ENCODE measurements at regions not wholly inside any gene's neighbourhood (a gene's known extent, or its start where the extent isn't known, plus 50 kb on each side); places are given as distances from the start of the nearest gene placed in this dataset.
"Not testable (repeated sequence)": the region's sequence is repeated elsewhere in the genome, so short reads cannot be mapped to it uniquely, and the experiment has no call there.

- no peak overlapping the region for H3K4me2 ChIP-seq (ENCODE audit: unreplicated experiment)
These were observed 144.0 kb upstream of the ADGRL4 start for GRCh38 chr1:79150576-79150975.

GRCh38 chr1:79138227-79138626 lies 131.7 kb upstream of the ADGRL4 start:
- H3K4me2 ChIP-seq (ENCODE audit: unreplicated experiment); H2AFZ ChIP-seq; H3K4me3 ChIP-seq; H3K27ac ChIP-seq; DNase-seq; H3K79me2 ChIP-seq (ENCODE audit: insufficient read depth); in situ Hi-C loops (cut with MboI); H3K9me3 ChIP-seq (ENCODE audit: low read depth); H3F3A ChIP-seq (ENCODE audit: insufficient read depth); H4K20me1 ChIP-seq (ENCODE audit: insufficient read depth); H3K27me3 ChIP-seq (replicated peaks; ENCODE audit: insufficient read depth); H3K9ac ChIP-seq; H3K9me2 ChIP-seq (ENCODE audit: insufficient read depth); H3K36me3 ChIP-seq (ENCODE audit: low read depth); H3K4me1 ChIP-seq (ENCODE audit: insufficient read depth): not testable (repeated sequence)
- WGBS, 2 experiments (ENCODE audit: low coverage in 1 of 2, low lambda C conversion rate in 2 of 2, missing lambda C conversion rate in 2 of 2), result 31 to 39% methylated on average over 4 of the region's 4 CpGs

More at GRCh38 chr1:79150576-79150975, 144.0 kb upstream of the ADGRL4 start:
- H3K4me1 ChIP-seq (ENCODE audit: insufficient read depth), result no peaks in the 10 kb centered on the region
- H3K9me2 ChIP-seq (ENCODE audit: insufficient read depth), result no peaks in the 10 kb centered on the region; the same call in 1 of the 2 replicates
- no peaks in the 10 kb centered on the region for H3K36me3 ChIP-seq (ENCODE audit: low read depth)
- no peaks in the 10 kb centered on the region for H3K27me3 ChIP-seq (replicated peaks; ENCODE audit: insufficient read depth)
- DNase-seq, result no peak
- no peaks in the 10 kb centered on the region for H4K20me1 ChIP-seq (ENCODE audit: insufficient read depth)
- no peak overlapping the region for H3K4me3 ChIP-seq
- no peaks in the 10 kb centered on the region for H3F3A ChIP-seq (ENCODE audit: insufficient read depth)
- no peaks in the 10 kb centered on the region for H3K9me3 ChIP-seq (ENCODE audit: low read depth)
- 23 to 28% methylated on average over 1 of the region's 1 CpG for WGBS, 2 experiments (ENCODE audit: low coverage in 1 of 2, low lambda C conversion rate in 2 of 2, missing lambda C conversion rate in 2 of 2)
- H3K27ac ChIP-seq, result no peak overlapping the region
- in situ Hi-C loops (cut with MboI), result no loop called here
- H3K79me2 ChIP-seq (ENCODE audit: insufficient read depth), result no peaks in the 10 kb centered on the region
- no peak overlapping the region for H3K9ac ChIP-seq
- H2AFZ ChIP-seq, result peak overlapping the region; percentile 6; the same call in 1 of the 2 replicates
- TF ChIP-seq EZH2 (IDR thresholded peaks at IDR 0.05; ENCODE audit: insufficient read depth, poor library complexity, severe bottlenecking), result no peak

- Histone ChIP-seq H3K4me3 (no peak overlapping the region), H2AFZ (no peak overlapping the region), H3K27ac (no peak overlapping the region), H4K20me1 (ENCODE audit: insufficient read depth) (no peaks in the 10 kb centered on the region), H3K9ac (no peak overlapping the region), H3K27me3 (replicated peaks; ENCODE audit: insufficient read depth) (no peaks in the 10 kb centered on the region), H3K9me2 (ENCODE audit: insufficient read depth) (no peaks in the 10 kb centered on the region), H3K79me2 (ENCODE audit: insufficient read depth) (no peaks in the 10 kb centered on the region), H3K36me3 (ENCODE audit: low read depth) (no peaks in the 10 kb centered on the region), H3K9me3 (ENCODE audit: low read depth) (no peaks in the 10 kb centered on the region), H3K4me2 (ENCODE audit: unreplicated experiment) (no peak overlapping the region), H3K4me1 (ENCODE audit: insufficient read depth) (peaks cover 4% of the 10 kb centered on the region; the same call in 1 of the 2 replicates), H3F3A (ENCODE audit: insufficient read depth) (0 out of 2 replicates have a peak, but pooled peaks cover 5% of the 10 kb centered on the region)
- 46 to 58% methylated on average over 8 of the region's 8 CpGs for WGBS, 2 experiments (ENCODE audit: low coverage in 1 of 2, low lambda C conversion rate in 2 of 2, missing lambda C conversion rate in 2 of 2)
- no peak for TF ChIP-seq EZH2 (IDR thresholded peaks at IDR 0.05; ENCODE audit: insufficient read depth, poor library complexity, severe bottlenecking)
- no peak for TF ChIP-seq EZH2phosphoT487 (IDR thresholded peaks at IDR 0.05; ENCODE audit: insufficient read depth, low read depth)
- in situ Hi-C loops (cut with MboI), result no loop called here
- DNase-seq, result peak; percentile 5
These were observed 127.3 kb upstream of the ADGRL4 start for GRCh38 chr1:79133774-79134364.

- Histone ChIP-seq H3K4me3 (no peak overlapping the region), H2AFZ (peak overlapping the region; percentile 18; the same call in 1 of the 2 replicates), H3K79me2 (ENCODE audit: insufficient read depth) (no peaks in the 10 kb centered on the region), H3K27me3 (replicated peaks; ENCODE audit: insufficient read depth) (no peaks in the 10 kb centered on the region), H3K36me3 (ENCODE audit: low read depth) (no peaks in the 10 kb centered on the region), H3K9me2 (ENCODE audit: insufficient read depth) (no peaks in the 10 kb centered on the region), H3K27ac (no peak overlapping the region), H3K9me3 (ENCODE audit: low read depth) (no peaks in the 10 kb centered on the region), H3K4me2 (ENCODE audit: unreplicated experiment) (no peak overlapping the region), H4K20me1 (ENCODE audit: insufficient read depth) (no peaks in the 10 kb centered on the region), H3F3A (ENCODE audit: insufficient read depth) (0 out of 2 replicates have a peak, but pooled peaks cover 5% of the 10 kb centered on the region), H3K9ac (no peak overlapping the region), H3K4me1 (ENCODE audit: insufficient read depth) (peaks cover 11% of the 10 kb centered on the region; the same call in 1 of the 2 replicates)
- TF ChIP-seq EZH2 (IDR thresholded peaks at IDR 0.05; ENCODE audit: insufficient read depth, poor library complexity, severe bottlenecking) (no peak), EZH2phosphoT487 (IDR thresholded peaks at IDR 0.05; ENCODE audit: insufficient read depth, low read depth) (no peak)
- DNase-seq, result no peak
- in situ Hi-C loops (cut with MboI), result no loop called here
- 15 to 25% methylated on average over 3 of the region's 3 CpGs for WGBS, 2 experiments (ENCODE audit: low coverage in 1 of 2, low lambda C conversion rate in 2 of 2, missing lambda C conversion rate in 2 of 2)
These were observed 125.1 kb upstream of the ADGRL4 start for GRCh38 chr1:79131626-79132025.

GRCh38 chr1:79129914-79130313 lies 123.4 kb upstream of the ADGRL4 start:
- no peaks in the 10 kb centered on the region for H3K36me3 ChIP-seq (ENCODE audit: low read depth)
- H3K27me3 ChIP-seq (replicated peaks; ENCODE audit: insufficient read depth), result no peaks in the 10 kb centered on the region
- H2AFZ ChIP-seq, result no peak overlapping the region
- H3K9me2 ChIP-seq (ENCODE audit: insufficient read depth), result no peaks in the 10 kb centered on the region
- in situ Hi-C loops (cut with MboI), result no loop called here
- H3K27ac ChIP-seq, result no peak overlapping the region
- H3K4me1 ChIP-seq (ENCODE audit: insufficient read depth), result peaks cover 11% of the 10 kb centered on the region; the same call in 1 of the 2 replicates
- WGBS, 2 experiments (ENCODE audit: low coverage in 1 of 2, low lambda C conversion rate in 2 of 2, missing lambda C conversion rate in 2 of 2), result 54 to 60% methylated on average over 3 of the region's 3 CpGs
- H4K20me1 ChIP-seq (ENCODE audit: insufficient read depth), result no peaks in the 10 kb centered on the region
- H3K4me3 ChIP-seq, result no peak overlapping the region
- TF ChIP-seq EZH2phosphoT487 (IDR thresholded peaks at IDR 0.05; ENCODE audit: insufficient read depth, low read depth) (no peak), EZH2 (IDR thresholded peaks at IDR 0.05; ENCODE audit: insufficient read depth, poor library complexity, severe bottlenecking) (no peak)
- 0 out of 2 replicates have a peak, but pooled peaks cover 5% of the 10 kb centered on the region for H3F3A ChIP-seq (ENCODE audit: insufficient read depth)
- no peak overlapping the region for H3K4me2 ChIP-seq (ENCODE audit: unreplicated experiment)
- DNase-seq, result no peak
- H3K9ac ChIP-seq, result no peak overlapping the region
- no peaks in the 10 kb centered on the region for H3K9me3 ChIP-seq (ENCODE audit: low read depth)
- H3K79me2 ChIP-seq (ENCODE audit: insufficient read depth), result no peaks in the 10 kb centered on the region

Measured in GM23248 (cell line).